GM19035 (cell line): ENCODE measurements at regions not wholly inside any gene's neighbourhood (a gene's known extent, or its start where the extent isn't known, plus 50 kb on each side); places are given as distances from the start of the nearest gene placed in this dataset.
"Not testable (repeated sequence)": the region's sequence is repeated elsewhere in the genome, so short reads cannot be mapped to it uniquely, and the experiment has no call there.

Source experiments
- ATAC-seq: cut with Tn5 transposase; IDR thresholded peaks from one replicate; pipeline ENCODE4 v1.9.1; 2021; ENCODE audit not compliant: unreplicated experiment

DNA sequence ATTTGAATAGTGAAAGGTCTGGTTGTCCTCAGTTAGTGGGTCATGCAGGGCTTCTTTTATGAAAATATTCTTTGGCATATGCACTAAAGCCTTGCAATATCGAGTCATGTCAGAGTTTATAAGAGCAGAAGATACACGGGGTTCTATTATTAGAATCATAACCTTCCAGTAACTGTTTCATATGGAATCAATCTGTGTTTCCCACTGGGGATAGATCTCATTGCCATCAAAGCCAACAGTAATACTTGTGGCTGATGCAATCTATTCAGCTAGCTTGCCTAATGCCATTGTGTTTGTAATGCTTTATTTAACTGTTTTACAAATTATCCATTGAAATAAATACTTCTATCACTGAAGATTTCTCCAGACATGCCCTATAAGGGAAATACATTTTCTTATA is 746.9 kb upstream of the PCDH9 start:
- no peak for ATAC-seq

DNA sequence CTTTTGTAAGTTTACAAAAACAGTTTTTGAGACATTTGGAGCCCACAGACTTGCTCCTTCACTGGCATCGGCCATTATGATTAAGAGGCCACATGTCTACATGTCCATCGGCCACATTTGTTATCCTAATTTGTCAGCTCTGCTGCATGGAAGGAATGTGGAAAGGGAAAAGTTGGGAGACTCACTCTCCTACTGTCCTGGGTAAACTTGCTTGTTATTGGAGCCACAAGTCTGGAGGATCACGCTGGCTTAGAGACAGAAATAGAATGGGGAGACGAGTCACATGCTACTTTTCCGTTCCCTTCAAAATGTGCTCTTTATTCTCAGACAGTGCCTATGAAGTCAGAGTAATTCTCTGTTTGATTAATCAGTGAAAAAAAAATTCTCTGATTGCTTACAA is 741.2 kb upstream of the PCDH9 start:
- no peak for ATAC-seq

DNA sequence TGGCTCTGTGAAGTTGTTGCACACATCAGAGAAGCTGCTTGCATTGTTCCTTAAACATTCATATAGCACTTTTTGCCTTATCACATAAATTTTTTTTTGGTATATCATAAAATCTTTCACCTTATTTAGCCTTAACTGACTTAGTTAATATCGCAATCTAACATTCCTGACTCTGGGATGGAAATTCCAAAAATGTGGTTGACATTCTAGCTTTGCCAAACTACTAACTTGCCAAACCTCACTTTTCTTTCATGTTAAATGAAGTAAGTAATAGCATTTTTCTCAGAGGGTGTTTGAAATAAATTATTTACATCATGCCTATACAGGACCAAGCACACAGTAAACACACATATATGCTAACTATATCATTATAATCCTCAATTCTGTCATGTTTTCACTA is 736.9 kb upstream of the PCDH9 start:
- ATAC-seq: no peak

DNA sequence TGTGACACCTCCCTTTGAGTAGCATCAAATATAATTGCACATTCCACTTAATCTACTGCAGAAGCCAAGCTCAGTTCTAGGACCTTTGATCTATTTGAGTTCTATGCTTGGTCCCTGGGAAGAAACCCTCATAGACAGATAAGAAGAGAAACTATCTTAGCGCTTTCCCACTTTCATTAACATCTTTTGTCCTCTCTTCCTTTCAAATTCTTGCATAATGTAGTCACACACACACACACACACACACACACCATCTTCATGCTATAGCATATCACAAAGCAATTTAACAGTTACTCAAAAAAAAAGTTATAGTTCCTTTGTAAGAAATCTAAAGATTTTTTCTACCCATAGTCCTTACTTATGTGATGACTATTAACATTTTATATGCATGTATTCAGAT is 735.9 kb upstream of the PCDH9 start:
- ATAC-seq: no peak

DNA sequence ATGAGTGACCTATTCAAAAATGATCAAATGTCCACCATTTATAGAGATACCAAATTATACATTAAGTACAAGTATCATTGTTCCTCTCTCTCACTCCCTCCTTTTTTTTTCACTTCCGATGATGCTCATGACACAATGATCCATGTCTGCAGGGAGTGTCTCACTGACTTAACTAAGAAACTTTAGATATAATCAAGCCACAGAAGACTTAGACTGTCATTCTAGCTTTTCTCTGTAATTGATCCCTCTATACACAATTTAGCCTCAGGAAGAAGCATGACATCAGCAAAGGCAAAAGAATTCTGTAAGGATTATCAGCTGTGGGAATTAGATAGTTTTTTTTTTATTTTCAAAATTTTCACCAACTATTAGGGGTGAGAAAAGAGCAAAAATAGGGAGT is 734.9 kb upstream of the PCDH9 start:
- ATAC-seq: no peak

DNA sequence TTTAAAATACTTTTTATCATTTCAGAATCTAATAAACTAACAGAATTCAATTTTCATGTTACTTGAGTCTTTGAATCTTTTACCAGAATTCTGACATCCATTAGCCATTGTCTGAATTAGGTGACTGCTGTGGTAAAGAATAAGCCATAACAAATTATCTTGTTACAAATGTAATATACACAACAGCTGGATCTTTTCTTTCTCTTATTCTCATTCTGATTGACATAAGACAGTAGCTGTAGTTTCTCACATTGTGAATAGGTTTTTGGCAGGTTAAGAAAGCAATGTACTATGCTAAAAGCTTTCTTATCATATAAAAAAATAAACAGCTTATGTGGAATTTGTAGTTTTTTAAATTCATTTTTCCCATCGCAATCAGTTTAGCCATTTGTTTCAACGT is 734.0 kb upstream of the PCDH9 start:
- ATAC-seq: no peak

DNA sequence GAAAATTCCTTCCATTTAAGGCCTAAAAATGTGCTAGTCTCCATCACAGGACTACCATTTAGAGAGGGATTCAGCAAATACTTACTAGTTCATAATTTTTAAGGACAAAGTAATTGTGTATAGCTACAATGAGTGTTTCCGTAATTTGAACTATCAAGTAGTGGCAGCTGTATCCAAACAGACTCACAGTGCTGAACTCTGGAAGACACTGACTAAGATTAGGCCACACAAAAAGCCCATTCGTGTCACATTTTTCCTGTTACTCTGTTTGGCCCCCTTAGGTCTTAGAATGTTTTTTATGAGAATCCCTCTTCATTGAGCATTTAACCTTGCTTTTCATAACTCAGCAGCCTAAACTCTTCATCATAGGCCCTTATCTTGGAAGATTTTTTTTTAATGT is 731.2 kb upstream of the PCDH9 start:
- ATAC-seq: no peak

DNA sequence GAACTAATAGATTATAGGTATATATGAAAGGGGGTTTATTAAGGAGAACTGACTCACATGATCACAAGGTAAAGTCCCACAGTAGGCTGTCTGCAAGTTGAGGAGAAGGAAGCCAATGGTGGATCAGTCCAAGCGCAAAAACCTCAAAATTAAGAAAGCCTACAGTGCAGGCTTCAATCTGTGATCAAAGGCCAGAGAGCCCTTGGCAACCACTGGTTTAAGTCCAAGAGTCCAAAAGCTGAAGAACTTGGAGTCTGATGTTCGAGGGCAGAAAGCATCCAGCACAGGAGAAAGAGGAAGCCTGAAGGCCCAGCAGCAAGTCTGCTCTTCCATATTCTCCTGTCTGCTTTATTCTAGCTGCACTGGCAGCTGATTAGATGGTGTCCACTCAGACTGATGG is 721.3 kb upstream of the PCDH9 start:
- no peak for ATAC-seq

DNA sequence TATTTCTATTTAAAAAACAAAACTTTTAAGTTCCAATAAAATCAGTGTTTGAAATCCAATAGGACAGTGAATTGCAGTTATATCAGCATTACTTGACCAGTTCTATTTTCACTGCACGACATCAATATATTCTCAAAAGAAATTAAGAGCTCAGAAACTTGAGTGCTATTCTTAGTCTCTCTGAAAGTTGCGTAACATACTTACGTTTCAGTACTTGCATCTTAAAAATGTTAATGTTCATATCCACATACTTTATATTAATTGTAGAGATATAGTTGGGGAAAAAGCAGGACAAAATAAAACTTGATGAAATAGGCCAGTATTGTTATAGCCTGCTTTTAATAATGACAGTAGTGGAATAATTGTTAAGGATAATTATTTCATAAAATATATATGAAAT is 720.5 kb upstream of the PCDH9 start:
- ATAC-seq: no peak

DNA sequence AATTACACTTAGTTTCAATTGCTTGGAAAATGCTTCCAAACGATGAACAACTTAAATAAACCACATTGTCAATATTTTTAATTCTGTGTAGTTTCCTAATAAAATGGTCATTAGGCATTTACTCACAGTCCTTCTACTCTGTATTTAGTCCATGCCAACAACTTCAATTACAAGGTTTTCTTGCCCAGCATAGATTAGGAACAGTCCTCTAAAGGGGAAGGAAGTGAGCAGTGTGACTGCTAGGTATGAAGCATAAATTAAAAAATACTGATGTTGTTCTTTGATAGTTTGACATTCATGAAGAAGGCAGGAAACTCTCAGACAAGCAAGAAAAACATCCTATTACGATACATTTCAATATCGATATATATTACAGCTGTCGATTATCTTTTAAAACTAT is 716.0 kb upstream of the PCDH9 start:
- ATAC-seq: no peak

DNA sequence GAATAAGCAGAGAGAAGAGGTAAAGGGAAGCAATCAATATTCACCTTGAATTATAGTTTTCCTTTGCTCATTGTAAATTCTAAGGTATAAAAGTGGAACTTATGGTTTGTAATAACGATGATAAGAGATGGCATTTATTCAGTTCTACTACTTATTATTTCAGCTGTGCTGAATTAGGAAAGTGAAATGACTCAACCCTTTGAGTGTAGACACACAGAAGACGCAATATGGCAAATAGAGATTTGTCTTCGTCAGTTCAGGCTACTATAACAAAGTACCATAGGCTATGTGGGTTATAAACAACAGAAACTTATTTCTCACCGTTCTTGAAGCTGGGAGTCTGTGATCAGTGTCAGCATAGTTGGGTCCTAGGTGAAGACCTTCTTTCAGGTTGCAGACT is 713.0 kb upstream of the PCDH9 start:
- ATAC-seq: no peak

DNA sequence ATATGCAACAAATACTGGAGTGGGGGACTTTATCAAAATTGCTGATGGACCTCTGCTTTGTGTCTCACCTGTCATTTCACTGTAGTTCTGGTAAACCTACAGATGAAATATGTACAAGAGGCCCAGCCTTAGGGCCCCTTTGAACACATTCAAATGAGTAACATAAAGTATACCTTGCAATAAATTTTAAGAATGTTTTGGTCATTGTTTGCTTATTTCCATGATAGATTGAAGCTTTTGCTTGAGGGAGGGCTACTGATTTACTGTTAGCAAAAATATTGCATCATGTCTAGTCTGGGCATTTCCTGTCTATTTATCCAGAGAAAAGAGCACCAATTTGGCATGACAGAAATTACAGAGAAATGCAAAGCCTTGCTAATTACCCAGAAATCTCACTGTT is 705.5 kb upstream of the PCDH9 start:
- no peak for ATAC-seq

DNA sequence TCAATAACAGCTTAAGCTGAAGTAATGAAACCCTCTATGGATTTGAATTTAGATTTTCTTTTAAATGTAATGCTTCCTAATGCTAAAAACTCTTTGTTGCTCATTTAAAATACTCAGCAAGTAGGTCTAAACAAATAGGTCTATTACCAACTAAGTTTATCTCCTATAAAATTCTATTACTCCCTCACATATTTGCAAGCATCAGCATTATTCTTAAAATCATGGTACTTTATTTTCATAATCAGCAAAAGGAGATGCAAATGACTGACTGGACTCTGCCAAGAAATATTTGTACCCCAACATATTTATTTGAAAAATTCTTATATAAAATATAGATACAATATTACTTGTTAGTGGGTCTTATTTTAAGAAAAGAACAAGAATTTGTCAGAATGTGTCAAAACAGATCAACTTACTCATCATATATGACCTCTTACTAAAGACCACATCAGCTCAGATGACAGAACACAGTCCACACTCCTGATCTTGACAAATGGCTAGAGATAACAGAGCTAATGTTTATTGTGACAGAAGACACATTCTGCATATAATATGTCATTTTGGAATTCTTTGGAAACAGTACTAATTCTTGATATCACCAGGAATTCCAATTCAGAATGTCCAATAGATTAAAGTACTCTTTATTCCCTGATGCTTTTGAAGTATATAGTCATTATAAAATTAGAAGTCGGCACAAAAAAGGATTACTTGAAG is 704.6 kb upstream of the PCDH9 start:
- ATAC-seq: no peak

DNA sequence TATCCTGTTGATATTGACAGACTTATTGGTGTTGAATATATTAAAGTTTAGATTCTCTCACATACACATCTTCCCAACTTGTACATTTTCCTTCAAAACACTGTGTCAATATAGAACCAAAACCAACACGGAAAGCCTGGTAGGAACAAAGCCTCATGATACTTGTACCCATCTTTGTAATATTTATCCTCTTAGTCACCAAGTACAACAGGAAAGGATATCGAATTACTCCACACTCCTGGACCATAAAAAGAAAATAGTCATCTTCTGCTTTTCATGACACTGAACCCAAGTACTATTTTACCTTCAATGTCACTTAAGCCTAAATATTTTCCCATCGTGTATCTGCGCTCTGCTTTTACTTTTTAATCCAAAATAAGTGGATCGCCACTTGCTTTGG is 702.9 kb upstream of the PCDH9 start:
- ATAC-seq: no peak

DNA sequence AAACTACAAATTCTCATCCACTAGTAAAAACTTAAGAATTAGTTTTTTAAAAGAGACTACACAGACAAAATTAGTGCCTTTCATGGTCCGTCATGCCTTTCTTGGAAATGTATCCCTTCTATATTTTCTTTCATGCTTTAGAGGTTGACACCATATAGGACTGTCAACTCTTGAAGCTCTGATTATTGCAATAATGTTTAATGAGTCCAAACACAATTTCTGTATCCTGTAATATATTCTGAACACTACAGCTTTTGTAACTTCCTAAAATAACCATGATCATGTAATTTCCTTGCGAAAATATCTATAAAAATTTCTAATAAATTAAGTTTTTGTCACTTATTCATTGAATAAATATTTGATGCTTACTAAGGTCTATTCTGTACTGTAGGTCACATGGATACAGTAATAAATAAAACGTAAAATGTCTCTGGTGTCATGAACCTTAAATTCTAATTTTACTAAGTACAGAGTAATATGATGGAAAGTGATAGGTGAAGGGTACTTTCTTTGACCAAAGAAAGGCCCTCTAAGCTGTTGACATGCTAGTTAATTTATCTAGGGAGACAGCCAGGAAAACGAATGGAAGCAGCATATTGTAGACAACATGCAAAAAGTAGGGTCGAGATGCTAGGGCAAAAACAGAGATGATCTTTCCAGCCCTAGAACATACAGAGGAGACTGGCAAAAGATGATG is 687.3 kb upstream of the PCDH9 start:
- ATAC-seq: no peak

DNA sequence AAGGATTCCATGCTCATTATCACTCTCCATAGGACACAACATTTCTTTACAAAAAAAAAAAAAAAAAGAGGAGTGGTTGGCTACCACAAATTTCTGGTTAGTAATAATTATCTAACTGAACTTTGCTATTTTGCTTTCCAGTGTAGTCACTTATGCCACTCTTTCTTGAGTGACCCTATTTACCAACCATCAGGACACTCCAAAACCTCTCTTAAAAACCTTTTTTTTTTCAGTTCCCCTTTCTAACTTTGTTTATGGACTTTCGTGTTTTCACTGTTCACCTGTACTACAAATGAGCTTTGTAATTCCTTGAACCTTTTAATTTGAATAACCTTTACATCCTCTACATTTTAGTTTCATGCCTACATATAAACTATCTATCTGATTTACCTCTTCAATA is 686.5 kb upstream of the PCDH9 start:
- no peak for ATAC-seq

DNA sequence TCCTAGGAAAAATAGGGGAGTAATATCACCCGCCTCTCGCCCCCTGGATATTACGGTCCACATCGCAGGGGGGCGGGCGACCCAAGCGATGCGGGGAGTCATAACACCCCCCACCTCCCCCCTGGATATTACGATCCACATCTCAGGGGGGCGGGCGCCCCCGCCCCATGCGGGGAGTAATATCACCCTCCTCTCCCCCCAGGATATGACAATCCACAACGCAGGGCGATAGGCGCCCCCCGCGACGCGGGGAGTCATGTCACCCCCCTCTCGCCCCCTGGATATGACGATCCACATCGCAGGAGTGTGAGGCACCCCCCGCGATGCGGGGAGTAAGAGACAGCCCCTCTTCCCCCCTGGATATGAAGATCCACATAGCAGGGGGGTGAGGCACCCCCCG is 684.4 kb upstream of the PCDH9 start:
- ATAC-seq: no peak

DNA sequence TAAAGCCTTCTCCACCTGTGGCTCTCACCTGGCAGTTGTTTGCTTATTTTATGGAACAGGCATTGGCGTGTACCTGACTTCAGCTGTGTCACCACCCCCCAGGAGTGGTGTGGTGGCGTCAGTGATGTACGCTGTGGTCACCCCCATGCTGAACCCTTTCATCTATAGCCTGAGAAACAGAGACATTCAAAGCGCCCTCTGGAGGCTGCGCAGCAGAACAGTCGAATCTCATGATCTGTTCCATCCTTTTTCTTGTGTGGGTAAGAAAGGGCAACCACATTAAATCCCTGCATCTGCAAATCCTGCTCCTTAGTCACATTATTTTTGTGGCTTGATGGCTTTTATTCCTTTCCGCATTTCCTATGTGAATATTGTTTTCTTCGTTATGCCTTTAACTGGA is 672.8 kb upstream of the PCDH9 start:
- not testable (repeated sequence) for ATAC-seq

DNA sequence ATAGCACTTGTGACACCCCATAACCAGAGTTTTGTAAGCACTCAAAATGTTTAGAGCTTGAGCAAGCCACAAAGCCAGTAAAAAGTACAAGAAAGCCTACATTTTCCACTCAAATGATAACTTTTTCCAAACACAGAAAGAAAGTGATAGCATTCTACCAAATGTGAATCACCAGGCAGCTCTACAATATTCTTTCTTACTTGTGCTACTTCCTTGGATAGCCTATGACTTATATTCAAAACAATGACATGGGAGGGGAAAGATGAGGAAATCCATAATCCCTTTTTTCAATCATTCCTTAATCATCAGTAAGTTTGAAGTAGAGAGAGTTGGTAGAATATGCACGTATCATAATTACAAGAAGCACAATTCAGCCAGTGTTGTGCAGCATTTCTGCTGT is 650.8 kb upstream of the PCDH9 start:
- ATAC-seq: no peak

DNA sequence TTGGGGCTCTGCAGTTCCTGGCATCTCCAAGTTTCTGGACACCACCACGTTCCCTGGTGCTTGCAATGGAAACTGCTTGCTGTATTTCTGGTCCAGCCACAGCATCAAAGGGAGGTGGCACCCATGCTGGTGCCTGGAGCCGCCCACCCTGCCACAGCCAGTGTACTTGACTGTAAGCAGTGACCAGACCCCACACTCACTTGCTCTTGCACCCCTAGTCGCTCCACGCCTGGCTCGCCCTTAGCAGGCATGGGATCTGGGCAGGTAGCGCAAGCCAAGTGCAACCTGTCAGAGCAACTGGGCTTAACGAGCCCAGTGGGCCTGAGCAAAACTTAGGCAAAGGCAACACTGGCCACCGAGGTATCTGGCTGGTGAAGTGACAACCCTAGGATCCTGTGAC is 648.2 kb upstream of the PCDH9 start:
- ATAC-seq: no peak

DNA sequence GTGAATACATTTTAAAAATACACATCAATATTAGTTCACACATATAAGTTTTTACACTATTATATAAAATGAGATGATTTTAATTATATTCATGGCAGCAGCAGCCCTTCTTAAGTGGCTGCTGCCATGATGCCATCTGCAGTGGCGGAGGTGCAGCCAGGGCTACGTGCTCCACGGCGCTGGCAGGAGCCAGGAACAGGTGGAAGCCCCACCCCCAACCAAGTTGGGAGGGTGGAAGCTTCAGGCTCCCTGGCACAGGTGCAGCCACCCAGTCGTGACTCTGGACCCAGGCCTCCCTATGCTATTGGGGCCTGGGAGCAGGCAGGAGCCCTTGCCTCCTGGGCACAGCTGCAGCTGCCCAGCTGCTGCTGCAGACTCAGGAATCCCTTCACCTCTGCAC is 646.9 kb upstream of the PCDH9 start:
- ATAC-seq: no peak

DNA sequence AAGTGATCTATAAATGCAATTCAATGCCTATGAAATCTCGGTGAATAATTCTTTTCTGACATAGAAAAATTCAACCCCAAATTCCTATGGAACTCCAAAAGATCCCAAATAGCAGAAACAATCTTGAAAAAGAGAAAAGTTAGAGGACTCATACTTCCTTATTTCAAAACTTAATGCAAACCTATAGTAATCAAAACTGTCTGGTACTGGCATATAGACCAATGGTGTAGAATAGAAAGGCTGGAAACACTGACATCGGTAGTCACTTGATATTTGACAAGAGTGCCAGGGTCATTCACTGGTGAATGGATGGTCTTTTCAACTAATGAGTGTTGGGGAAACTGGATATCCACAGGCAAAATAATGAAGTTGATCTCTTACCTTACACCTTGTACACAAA is 637.1 kb upstream of the PCDH9 start:
- no peak for ATAC-seq

DNA sequence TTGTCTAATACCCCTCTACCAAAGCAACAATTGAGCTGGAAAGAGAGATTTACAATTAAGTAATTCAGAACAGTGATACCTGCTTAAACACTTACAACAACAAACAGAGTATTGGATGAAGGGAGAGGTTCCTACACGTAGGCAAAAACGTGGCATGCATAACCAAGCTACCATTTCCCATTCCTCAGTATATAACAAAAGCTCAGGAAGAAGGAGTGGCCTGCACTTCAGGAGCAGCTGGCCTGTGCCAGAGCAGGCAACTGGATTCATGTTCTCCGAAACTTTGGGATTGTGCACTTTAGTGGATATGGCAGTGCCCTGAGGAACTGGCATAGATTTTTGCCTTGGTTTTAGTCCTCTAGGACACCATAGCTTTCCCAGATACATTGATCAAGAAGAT is 630.2 kb upstream of the PCDH9 start:
- no peak for ATAC-seq
